NB4 (cell line): ENCODE measurements at regions not wholly inside any gene's neighbourhood (a gene's known extent, or its start where the extent isn't known, plus 50 kb on each side); places are given as distances from the start of the nearest gene placed in this dataset.

Source experiments
- DNase-seq: peaks from one replicate; pipeline ENCODE4 v3.0.0; 2010; ENCODE audit warnings: low read depth
- H3K4me3 ChIP-seq: one replicate; pipeline ENCODE4 v1.5.1; 2011; ENCODE audit warnings: mild to moderate bottlenecking, low read depth, low read length, moderate library complexity
- CTCF ChIP-seq: IDR thresholded peaks from one replicate; pipeline ENCODE4 v1.5.1; 2012; ENCODE audit warnings: low read depth, low read length
- MAX ChIP-seq: IDR thresholded peaks from 2 replicates; pipeline ENCODE4 v1.6.1; 2011; ENCODE audit warnings: low read depth, low read length
- MYC ChIP-seq: IDR thresholded peaks from 2 replicates; pipeline ENCODE4 v1.6.1; 2011; ENCODE audit warnings: low read depth, low read length
- POLR2A ChIP-seq: IDR thresholded peaks from 2 replicates; pipeline ENCODE4 v1.6.1; 2011; ENCODE audit warnings: mild to moderate bottlenecking; ENCODE audit not compliant: insufficient read length; ENCODE audit errors: extremely low read depth

GRCh38 chr10:90644165-90644564, 213.7 kb downstream of the HTR7 start:
- no peak for DNase-seq
- TF ChIP-seq MYC = no peak
- no peak for TF ChIP-seq POLR2A
- TF ChIP-seq CTCF = no peak
- TF ChIP-seq MAX = no peak

GRCh38 chr10:90650858-90651257, 207.0 kb downstream of the HTR7 start:
- no peak overlapping the region for H3K4me3 ChIP-seq
- no peak for DNase-seq
- TF ChIP-seq MYC (no peak), MAX (no peak), POLR2A (no peak), CTCF (no peak)

More at GRCh38 chr10:90644165-90644564, 213.7 kb downstream of the HTR7 start:
- H3K4me3 ChIP-seq = no peak overlapping the region

GRCh38 chr10:90652519-90652918, 205.3 kb downstream of the HTR7 start:
- H3K4me3 ChIP-seq = no peak overlapping the region
- DNase-seq = peak; percentile 9
- TF ChIP-seq MYC (no peak), MAX (no peak), POLR2A (no peak), CTCF (peak; percentile 24)

GRCh38 chr10:90658791-90659190, 199.0 kb downstream of the HTR7 start:
- H3K4me3 ChIP-seq = no peak overlapping the region
- no peak for DNase-seq
- TF ChIP-seq MYC = no peak
- TF ChIP-seq MAX = no peak
- no peak for TF ChIP-seq POLR2A
- no peak for TF ChIP-seq CTCF

- TF ChIP-seq MYC (no peak), POLR2A (no peak), MAX (no peak), CTCF (no peak)
- DNase-seq = no peak
- H3K4me3 ChIP-seq = no peak overlapping the region
These were observed 191.8 kb downstream of the HTR7 start for GRCh38 chr10:90665905-90666662.

GRCh38 chr10:90674461-90674860, 183.4 kb downstream of the HTR7 start:
- TF ChIP-seq CTCF (no peak), MYC (no peak), MAX (no peak), POLR2A (no peak)
- H3K4me3 ChIP-seq = no peak overlapping the region
- DNase-seq = no peak
